Spleen (tissue), 11 donors: ENCODE measurements at regions not wholly inside any gene's neighbourhood (a gene's known extent, or its start where the extent isn't known, plus 50 kb on each side); places are given as distances from the start of the nearest gene placed in this dataset.
"Not testable (repeated sequence)": the region's sequence is repeated elsewhere in the genome, so short reads cannot be mapped to it uniquely, and the experiment has no call there.

ENCODE experiments used
- DNase-seq: peaks from one replicate; pipeline ENCODE4 v3.0.0-alpha.2; 2020
- H3K27ac ChIP-seq, 8 donors: fragments of 200-600 bp; sonication (generic) in 7 of 8; 1 replicate in 4 of 8; 2 replicates in 4 of 8; pipeline versions ENCODE4 v1.5.0 to v1.8.0; 2016 to 2021; ENCODE audit warnings: inconsistent platforms in 4 of 8, mild to moderate bottlenecking in 4 of 8, moderate library complexity in 1 of 8
- H3K27me3 ChIP-seq, 7 donors: fragments of 200-600 bp; sonication (generic) in 6 of 7; replicated peaks in 1 of 7; 1 replicate in 4 of 7; 2 replicates in 3 of 7; pipeline versions ENCODE4 v1.5.0 to v1.8.0; 2016 to 2021; ENCODE audit warnings: inconsistent platforms in 3 of 7, mild to moderate bottlenecking in 1 of 7
- H3K36me3 ChIP-seq, 6 donors: fragments of 200-600 bp; sonication (generic) in 5 of 6; 1 replicate in 4 of 6; 2 replicates in 2 of 6; pipeline versions ENCODE4 v1.5.0 to v1.8.0; 2016 to 2021; ENCODE audit warnings: inconsistent platforms in 2 of 6
- H3K4me1 ChIP-seq, 6 donors: fragments of 200-600 bp; sonication (generic) in 5 of 6; 1 replicate in 3 of 6; 2 replicates in 3 of 6; pipeline versions ENCODE4 v1.5.0 to v1.8.0; 2016 to 2021; ENCODE audit warnings: inconsistent platforms in 3 of 6
- H3K4me3 ChIP-seq, 8 donors: fragments of 200-600 bp; sonication (generic) in 7 of 8; 1 replicate in 4 of 8; 2 replicates in 4 of 8; pipeline versions ENCODE4 v1.5.0 to v1.8.0; 2016 to 2021; ENCODE audit warnings: inconsistent platforms in 4 of 8, mild to moderate bottlenecking in 4 of 8, moderate library complexity in 2 of 8
- H3K9me3 ChIP-seq, 8 donors: fragments of 200-600 bp; sonication (generic) in 7 of 8; 1 replicate in 4 of 8; 2 replicates in 4 of 8; pipeline versions ENCODE4 v1.5.0 to v1.8.0; 2016 to 2021; ENCODE audit warnings: inconsistent platforms in 4 of 8
- POLR2A ChIP-seq, 3 donors: fragments of 450-650 bp; IDR thresholded peaks; one replicate each; pipeline ENCODE4 v1.5.1; 2017; ENCODE audit warnings: antibody characterized with exemption in 3 of 3, mild to moderate bottlenecking in 1 of 3
- POLR2AphosphoS5 ChIP-seq, 3 donors: sonication (generic); formaldehyde crosslinking; IDR thresholded peaks; one replicate each; pipeline ENCODE4 v1.5.1; 2017; ENCODE audit warnings: antibody characterized with exemption in 3 of 3
- WGBS, 5 donors: extraction: QIAGEN DNeasy Blood & Tissue Kit in 3 of 5; methylation state at CpG; one replicate each; pipeline versions ENCODE4 v1.1.5 to v1.1.7; 2013 to 2018; 5-methylcytosine and 5-hydroxymethylcytosine counted together
- intact Hi-C: fragments of 100-400 bp; cut with DNase I; formaldehyde crosslinking; loops from one replicate; pipeline ENCODE4 v1.15.0; 2023; ENCODE audit warnings: low total_unique reads
- TF ChIP-seq, protein P1 (sequence below), 11 experiments: fragments of 200-600 bp in 7 of 11; fragments of 450-650 bp in 4 of 11; sonication (generic) in 4 of 11; IDR thresholded peaks in 8 of 11; conservative IDR thresholded peaks in 3 of 11; 1 replicate in 7 of 11; 2 replicates in 4 of 11; pipeline versions ENCODE4 v1.4.0 to v1.8.0; 2016 to 2021; ENCODE audit warnings: antibody characterized with exemption in 11 of 11, inconsistent platforms in 4 of 11, mild to moderate bottlenecking in 1 of 11
- donor health status: healthy with polysubstance abuse.
- donor health status: DM: no; HTN: no; CAD: no; lungs with moderate emphysema.
- donor health status: DM: no; HTN: no; CAD: no.
- donor health status: Bipolar disorder and iron deficiency.
- donor health status: healthy.
- donor health status: DM: no; HTN: no; CAD: no.
- donor health status: DM: yes; HTN: yes; CAD: no.

- intact Hi-C loops = no loop called here
- no peaks in the 10 kb centered on the region for H3K9me3 ChIP-seq
- TF ChIP-seq, protein P1, sequence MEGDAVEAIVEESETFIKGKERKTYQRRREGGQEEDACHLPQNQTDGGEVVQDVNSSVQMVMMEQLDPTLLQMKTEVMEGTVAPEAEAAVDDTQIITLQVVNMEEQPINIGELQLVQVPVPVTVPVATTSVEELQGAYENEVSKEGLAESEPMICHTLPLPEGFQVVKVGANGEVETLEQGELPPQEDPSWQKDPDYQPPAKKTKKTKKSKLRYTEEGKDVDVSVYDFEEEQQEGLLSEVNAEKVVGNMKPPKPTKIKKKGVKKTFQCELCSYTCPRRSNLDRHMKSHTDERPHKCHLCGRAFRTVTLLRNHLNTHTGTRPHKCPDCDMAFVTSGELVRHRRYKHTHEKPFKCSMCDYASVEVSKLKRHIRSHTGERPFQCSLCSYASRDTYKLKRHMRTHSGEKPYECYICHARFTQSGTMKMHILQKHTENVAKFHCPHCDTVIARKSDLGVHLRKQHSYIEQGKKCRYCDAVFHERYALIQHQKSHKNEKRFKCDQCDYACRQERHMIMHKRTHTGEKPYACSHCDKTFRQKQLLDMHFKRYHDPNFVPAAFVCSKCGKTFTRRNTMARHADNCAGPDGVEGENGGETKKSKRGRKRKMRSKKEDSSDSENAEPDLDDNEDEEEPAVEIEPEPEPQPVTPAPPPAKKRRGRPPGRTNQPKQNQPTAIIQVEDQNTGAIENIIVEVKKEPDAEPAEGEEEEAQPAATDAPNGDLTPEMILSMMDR (IDR thresholded peaks at IDR 0.05 in 8 of 11, conservative IDR thresholded peaks at IDR 0.05 in 3 of 11) = no peak
- TF ChIP-seq POLR2AphosphoS5 (IDR thresholded peaks at IDR 0.05) = no peak
- no peak for TF ChIP-seq POLR2A (IDR thresholded peaks at IDR 0.05)
- WGBS, 5 donors = 88 to 91% (median 90%) methylated on average over 2 of the region's 2 CpGs
- no peaks in the 10 kb centered on the region for H3K36me3 ChIP-seq
- H3K4me3 ChIP-seq = no peak overlapping the region
- peaks cover 0 to 6% (median under 1%) of the 10 kb centered on the region in 6 donors for H3K4me1 ChIP-seq
- no peaks in the 10 kb centered on the region for H3K27me3 ChIP-seq
- H3K27ac ChIP-seq = no peak overlapping the region
- DNase-seq = no peak
These were observed 173.7 kb upstream of the ANKRD55 start for GRCh38 chr5:56406838-56407237.

DNA sequence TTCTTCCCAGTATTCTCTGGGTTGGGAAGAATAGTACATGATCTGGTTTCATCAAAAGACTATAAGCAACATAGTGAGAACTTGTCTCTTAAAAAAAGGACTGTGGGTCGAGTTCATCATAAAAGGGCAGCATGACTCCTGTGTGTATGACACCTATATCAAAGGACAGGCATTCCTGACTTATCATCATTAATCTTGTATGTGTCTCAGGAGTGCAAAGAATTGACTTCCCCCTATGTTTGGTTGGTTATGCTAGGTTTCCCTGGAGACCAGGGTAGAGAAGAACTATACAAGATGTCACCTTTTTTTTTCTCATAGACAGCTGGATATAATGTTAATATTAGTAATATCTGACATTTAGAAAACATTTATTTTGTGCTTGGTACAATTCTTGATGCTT lies 173.1 kb upstream of the ANKRD55 start:
- WGBS, 5 donors = 79 to 94% (median 83%) methylated on average over 1 of the region's 1 CpG
- Histone ChIP-seq H3K27ac (no peak overlapping the region), H3K4me1 (peaks cover 0 to 3% (median 0%) of the 10 kb centered on the region in 6 donors), H3K4me3 (no peak overlapping the region), H3K27me3 (no peaks in the 10 kb centered on the region), H3K36me3 (no peaks in the 10 kb centered on the region), H3K9me3 (no peaks in the 10 kb centered on the region)
- intact Hi-C loops = no loop called here
- TF ChIP-seq, protein P1 (IDR thresholded peaks at IDR 0.05 in 8 of 11, conservative IDR thresholded peaks at IDR 0.05 in 3 of 11) = no peak
- no peak for TF ChIP-seq POLR2A (IDR thresholded peaks at IDR 0.05)
- no peak for TF ChIP-seq POLR2AphosphoS5 (IDR thresholded peaks at IDR 0.05)
- DNase-seq = no peak

GRCh38 chr5:56405116-56405908 lies 172.2 kb upstream of the ANKRD55 start:
- Histone ChIP-seq H3K4me1 (no peaks in the 10 kb centered on the region), H3K27ac (no peak overlapping the region), H3K4me3 (no peak overlapping the region), H3K27me3 (no peaks in the 10 kb centered on the region), H3K36me3 (no peaks in the 10 kb centered on the region), H3K9me3 (no peaks in the 10 kb centered on the region)
- intact Hi-C loops = no loop called here
- TF ChIP-seq POLR2A (IDR thresholded peaks at IDR 0.05) = no peak
- TF ChIP-seq, protein P1 (IDR thresholded peaks at IDR 0.05 in 8 of 11, conservative IDR thresholded peaks at IDR 0.05 in 3 of 11) = no peak
- no peak for TF ChIP-seq POLR2AphosphoS5 (IDR thresholded peaks at IDR 0.05)
- 78 to 92% (median 90%) methylated on average over 4 of the region's 4 CpGs for WGBS, 5 donors
- DNase-seq = no peak

DNA sequence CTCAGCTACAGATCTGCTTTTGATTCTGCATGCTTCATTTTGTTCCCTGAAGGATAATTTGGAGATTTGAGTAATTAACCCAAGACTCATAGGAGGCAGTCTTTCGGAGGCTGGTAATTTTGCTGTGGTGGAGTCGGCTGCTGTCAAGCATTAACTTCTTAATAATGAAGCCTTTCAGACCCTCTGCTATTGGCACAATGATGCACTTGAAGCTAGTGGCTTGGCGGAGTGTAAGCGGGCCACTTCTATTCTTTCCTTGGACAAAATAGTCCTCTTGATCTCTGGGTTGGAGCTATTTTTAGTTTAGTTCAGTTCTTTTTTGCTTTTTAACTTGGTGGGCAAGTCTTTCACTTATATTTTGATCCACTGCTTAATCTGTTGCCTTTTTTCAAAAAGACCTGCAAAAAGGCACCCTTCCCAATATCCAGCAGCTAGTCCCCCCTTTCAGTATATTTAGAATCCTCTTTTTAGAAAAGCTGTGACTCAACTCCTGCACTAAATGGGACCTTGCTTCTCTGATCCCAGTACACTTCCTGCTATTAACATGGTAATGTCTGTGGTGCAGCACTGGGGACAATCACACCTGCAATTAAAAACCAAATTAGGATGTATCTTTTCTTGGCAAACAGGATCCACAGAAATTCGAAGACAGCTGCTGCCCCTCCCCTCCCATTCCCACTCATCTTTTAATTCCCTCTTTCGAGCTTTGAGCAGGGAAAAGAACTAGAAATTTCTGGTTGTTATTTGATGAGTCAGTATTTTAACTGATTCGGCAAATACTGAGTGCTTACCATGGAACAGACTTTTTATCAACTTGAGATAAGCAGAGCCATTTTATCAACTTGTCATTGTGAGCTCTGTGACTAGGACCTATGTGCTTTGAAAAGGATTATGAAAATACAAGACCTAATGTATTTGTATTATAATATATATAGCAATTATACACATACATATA lies 169.4 kb upstream of the ANKRD55 start:
- no peak overlapping the region for H3K4me3 ChIP-seq
- intact Hi-C loops = no loop called here
- H3K36me3 ChIP-seq = no peaks in the 10 kb centered on the region
- DNase-seq = no peak
- no peaks in the 10 kb centered on the region for H3K27me3 ChIP-seq
- WGBS, 5 donors = 72 to 86% (median 81%) methylated on average over 7 of the region's 7 CpGs
- TF ChIP-seq POLR2AphosphoS5 (IDR thresholded peaks at IDR 0.05) (no peak), POLR2A (IDR thresholded peaks at IDR 0.05) (no peak)
- TF ChIP-seq, protein P1 (IDR thresholded peaks at IDR 0.05 in 8 of 11, conservative IDR thresholded peaks at IDR 0.05 in 3 of 11) = no peak
- no peaks in the 10 kb centered on the region for H3K4me1 ChIP-seq
- H3K9me3 ChIP-seq = peaks cover 0 to 8% (median 2%) of the 10 kb centered on the region in 8 donors
- no peak overlapping the region for H3K27ac ChIP-seq

DNA sequence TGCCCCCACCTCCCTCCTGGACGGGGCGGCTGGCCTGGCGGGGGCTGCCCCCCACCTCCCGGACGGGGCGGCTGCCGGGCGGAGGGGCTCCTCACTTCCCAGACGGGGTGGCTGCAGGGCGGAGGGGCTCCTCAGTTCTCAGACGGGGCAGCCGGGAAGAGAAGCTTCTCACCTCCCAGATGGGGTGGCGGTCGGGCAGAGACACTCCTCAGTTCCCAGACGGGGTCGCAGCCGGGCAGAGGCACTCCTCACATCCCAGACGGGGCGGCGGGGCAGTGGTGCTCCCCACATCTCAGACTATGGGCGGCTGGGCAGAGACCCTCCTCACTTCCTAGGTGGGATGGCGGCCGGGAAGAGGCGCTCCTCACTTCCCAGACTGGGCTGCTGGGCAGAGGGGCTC lies 164.7 kb upstream of the ANKRD55 start:
- H3K4me3 ChIP-seq, H3K27ac ChIP-seq, H3K27me3 ChIP-seq, H3K4me1 ChIP-seq, DNase-seq, intact Hi-C loops, H3K36me3 ChIP-seq: not testable (repeated sequence)
- H3K9me3 ChIP-seq = peaks cover 0 to 54% (median 36%) of the 10 kb centered on the region in 8 donors
- WGBS, 5 donors = 96 to 97% (median 97%) methylated on average over 10 to 24 of the region's 24 CpGs
